Parathyroid adenoma (tissue), 2 donors: ENCODE measurements at regions not wholly inside any gene's neighbourhood (a gene's known extent, or its start where the extent isn't known, plus 50 kb on each side); places are given as distances from the start of the nearest gene placed in this dataset.
"Not testable (repeated sequence)": the region's sequence is repeated elsewhere in the genome, so short reads cannot be mapped to it uniquely, and the experiment has no call there.

Source experiments
- H2AFZ ChIP-seq: fragments of 300-600 bp; sonication (generic); one replicate; pipeline ENCODE4 v1.7.0; 2017; ENCODE audit warnings: antibody characterized with exemption, mild to moderate bottlenecking
- H3K27ac ChIP-seq: fragments of 300-600 bp; sonication (generic); one replicate; pipeline ENCODE4 v1.7.0; 2017
- H3K27me3 ChIP-seq: fragments of 300-600 bp; sonication (generic); one replicate; pipeline ENCODE4 v1.7.0; 2017; ENCODE audit warnings: low read length; ENCODE audit not compliant: control insufficient read depth, insufficient read depth
- H3K36me3 ChIP-seq: fragments of 300-600 bp; sonication (generic); one replicate; pipeline ENCODE4 v1.7.0; 2017; ENCODE audit warnings: low read length; ENCODE audit not compliant: control insufficient read depth, insufficient read depth
- H3K4me1 ChIP-seq: fragments of 300-600 bp; sonication (generic); one replicate; pipeline ENCODE4 v1.7.0; 2017; ENCODE audit warnings: control low read depth
- H3K4me2 ChIP-seq: fragments of 300-600 bp; sonication (generic); one replicate; pipeline ENCODE4 v1.7.0; 2017; ENCODE audit warnings: low read length
- H3K4me3 ChIP-seq: fragments of 300-600 bp; sonication (generic); one replicate; pipeline ENCODE4 v1.7.0; 2017; ENCODE audit warnings: low read depth, low read length
- H3K79me2 ChIP-seq: fragments of 300-600 bp; sonication (generic); one replicate; pipeline ENCODE4 v1.7.0; 2017; ENCODE audit warnings: control low read depth
- H3K9ac ChIP-seq: fragments of 300-600 bp; sonication (generic); one replicate; pipeline ENCODE4 v1.7.0; 2017; ENCODE audit warnings: mild to moderate bottlenecking
- H3K9me3 ChIP-seq: fragments of 300-600 bp; sonication (generic); one replicate; pipeline ENCODE4 v1.7.0; 2017; ENCODE audit warnings: low read length; ENCODE audit not compliant: control insufficient read depth
- TF ChIP-seq, protein P1 (sequence below): fragments of 300-600 bp; sonication (generic); IDR thresholded peaks from one replicate; pipeline ENCODE4 v1.7.0; 2017; ENCODE audit warnings: antibody characterized with exemption, mild to moderate bottlenecking
- donor health status: primary hyperparathyroidism.

DNA sequence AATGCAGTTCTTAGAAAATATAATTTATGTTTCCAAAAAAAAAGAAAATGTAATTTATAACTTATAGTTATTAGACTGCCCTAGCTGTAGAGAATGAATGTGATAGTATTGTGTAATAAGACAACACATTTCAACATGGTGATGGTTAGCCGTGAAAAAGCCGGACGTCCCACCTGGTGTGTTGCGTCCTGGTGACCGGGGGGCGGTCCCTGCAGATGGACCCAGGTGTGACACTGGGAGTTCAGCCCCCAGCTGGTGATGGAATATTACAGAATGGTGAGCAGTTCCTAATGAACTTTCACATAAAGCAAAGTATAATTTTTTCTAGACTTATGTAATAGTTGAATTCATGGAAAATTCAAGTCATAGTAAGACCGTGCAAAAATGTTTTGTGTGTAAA, 132.8 kb downstream of the LAT start:
- no peak overlapping the region for H3K9ac ChIP-seq
- no peak overlapping the region for H3K27ac ChIP-seq
- H3K27me3 ChIP-seq = no peaks in the 10 kb centered on the region
- H3K9me3 ChIP-seq = no peaks in the 10 kb centered on the region
- TF ChIP-seq, protein P1, sequence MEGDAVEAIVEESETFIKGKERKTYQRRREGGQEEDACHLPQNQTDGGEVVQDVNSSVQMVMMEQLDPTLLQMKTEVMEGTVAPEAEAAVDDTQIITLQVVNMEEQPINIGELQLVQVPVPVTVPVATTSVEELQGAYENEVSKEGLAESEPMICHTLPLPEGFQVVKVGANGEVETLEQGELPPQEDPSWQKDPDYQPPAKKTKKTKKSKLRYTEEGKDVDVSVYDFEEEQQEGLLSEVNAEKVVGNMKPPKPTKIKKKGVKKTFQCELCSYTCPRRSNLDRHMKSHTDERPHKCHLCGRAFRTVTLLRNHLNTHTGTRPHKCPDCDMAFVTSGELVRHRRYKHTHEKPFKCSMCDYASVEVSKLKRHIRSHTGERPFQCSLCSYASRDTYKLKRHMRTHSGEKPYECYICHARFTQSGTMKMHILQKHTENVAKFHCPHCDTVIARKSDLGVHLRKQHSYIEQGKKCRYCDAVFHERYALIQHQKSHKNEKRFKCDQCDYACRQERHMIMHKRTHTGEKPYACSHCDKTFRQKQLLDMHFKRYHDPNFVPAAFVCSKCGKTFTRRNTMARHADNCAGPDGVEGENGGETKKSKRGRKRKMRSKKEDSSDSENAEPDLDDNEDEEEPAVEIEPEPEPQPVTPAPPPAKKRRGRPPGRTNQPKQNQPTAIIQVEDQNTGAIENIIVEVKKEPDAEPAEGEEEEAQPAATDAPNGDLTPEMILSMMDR = no peak
- no peaks in the 10 kb centered on the region for H3K36me3 ChIP-seq
- H3K79me2 ChIP-seq = no peaks in the 10 kb centered on the region
- H2AFZ ChIP-seq = no peak overlapping the region
- H3K4me1 ChIP-seq = peaks cover 28% of the 10 kb centered on the region
- H3K4me2 ChIP-seq = no peak overlapping the region
- no peak overlapping the region for H3K4me3 ChIP-seq

DNA sequence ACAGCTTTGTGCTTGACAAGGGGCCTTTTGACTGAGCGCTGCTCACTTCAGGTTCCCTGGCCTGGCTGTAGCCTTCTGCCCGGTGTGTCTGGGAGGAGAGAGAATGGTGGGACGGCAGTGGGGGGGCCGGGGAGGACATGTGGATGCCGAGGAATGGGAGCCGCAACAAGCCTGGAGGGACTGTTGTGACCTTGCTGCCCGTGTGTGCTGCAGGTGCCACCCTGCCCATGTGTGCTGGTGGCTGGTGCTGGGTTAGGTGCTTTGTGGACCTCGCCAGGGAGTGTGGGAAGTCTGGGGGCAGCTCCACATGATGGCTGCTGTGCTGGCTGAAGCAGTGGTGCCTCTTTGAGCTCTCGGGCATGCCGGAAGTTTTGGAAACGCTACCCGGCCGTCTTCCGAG, 132.1 kb downstream of the LAT start:
- H3K4me2 ChIP-seq = peak overlapping the region; percentile 56
- H3K4me3 ChIP-seq = no peak overlapping the region
- no peaks in the 10 kb centered on the region for H3K27me3 ChIP-seq
- TF ChIP-seq, protein P1 = no peak
- no peak overlapping the region for H3K9ac ChIP-seq
- H3K79me2 ChIP-seq = no peaks in the 10 kb centered on the region
- H3K4me1 ChIP-seq = peaks cover 28% of the 10 kb centered on the region
- peak overlapping the region; percentile 25 for H2AFZ ChIP-seq
- H3K27ac ChIP-seq = peak overlapping the region; percentile 78
- no peaks in the 10 kb centered on the region for H3K36me3 ChIP-seq
- no peaks in the 10 kb centered on the region for H3K9me3 ChIP-seq

DNA sequence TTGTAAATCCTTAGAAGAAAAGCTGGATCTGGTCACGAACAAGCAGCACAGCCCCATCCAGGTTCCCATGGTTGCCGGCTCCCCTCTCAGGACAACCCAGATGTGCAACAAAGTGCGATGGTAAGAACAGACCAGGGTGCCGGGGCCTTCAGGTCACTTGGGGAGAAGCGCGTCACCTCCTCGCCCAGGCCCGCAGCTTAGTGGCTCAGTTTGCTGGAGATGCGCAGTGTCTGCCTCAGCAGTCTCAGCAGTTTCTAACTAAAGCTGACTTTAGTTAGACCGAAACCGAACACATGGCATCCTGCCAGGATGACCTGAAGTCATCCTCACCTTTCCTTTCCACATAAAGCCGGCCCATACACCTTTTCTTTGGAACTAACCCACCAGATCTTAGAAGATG, 131.4 kb downstream of the LAT start:
- not testable (repeated sequence) for H3K9me3 ChIP-seq, H3K4me3 ChIP-seq
- H3K27ac ChIP-seq = peak overlapping the region; percentile 78

DNA sequence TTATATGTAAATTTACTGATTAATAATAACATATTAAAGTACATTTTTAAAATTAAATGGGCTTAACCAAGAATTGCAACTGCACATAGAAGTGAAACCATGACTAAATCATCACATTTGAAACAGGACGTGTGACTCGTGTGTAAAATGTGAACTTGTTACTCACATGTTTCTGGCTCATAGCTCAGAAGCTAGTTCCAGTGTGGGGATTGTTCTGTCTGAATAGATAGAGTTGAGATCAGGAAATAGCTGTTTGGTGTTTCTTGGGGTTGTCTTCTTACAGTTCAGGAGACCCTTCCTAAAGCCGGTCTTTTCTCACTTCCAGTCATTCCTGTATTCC, 130.9 kb downstream of the LAT start:
- H3K9ac ChIP-seq, H3K9me3 ChIP-seq, H3K4me2 ChIP-seq, H3K79me2 ChIP-seq, H3K36me3 ChIP-seq, H3K27me3 ChIP-seq: not testable (repeated sequence)
- H3K4me3 ChIP-seq = peak overlapping the region; percentile 22
- H2AFZ ChIP-seq = peak overlapping the region; percentile 31
- H3K27ac ChIP-seq = peak overlapping the region; percentile 78
- peaks cover 28% of the 10 kb centered on the region for H3K4me1 ChIP-seq

More for the DNA sequence above, 131.4 kb downstream of the LAT start:
- H3K4me1 ChIP-seq = peaks cover 28% of the 10 kb centered on the region
- peak overlapping the region; percentile 31 for H2AFZ ChIP-seq
- peak overlapping the region; percentile 56 for H3K4me2 ChIP-seq
- not testable (repeated sequence) for H3K36me3 ChIP-seq, H3K27me3 ChIP-seq, H3K79me2 ChIP-seq, H3K9ac ChIP-seq

DNA sequence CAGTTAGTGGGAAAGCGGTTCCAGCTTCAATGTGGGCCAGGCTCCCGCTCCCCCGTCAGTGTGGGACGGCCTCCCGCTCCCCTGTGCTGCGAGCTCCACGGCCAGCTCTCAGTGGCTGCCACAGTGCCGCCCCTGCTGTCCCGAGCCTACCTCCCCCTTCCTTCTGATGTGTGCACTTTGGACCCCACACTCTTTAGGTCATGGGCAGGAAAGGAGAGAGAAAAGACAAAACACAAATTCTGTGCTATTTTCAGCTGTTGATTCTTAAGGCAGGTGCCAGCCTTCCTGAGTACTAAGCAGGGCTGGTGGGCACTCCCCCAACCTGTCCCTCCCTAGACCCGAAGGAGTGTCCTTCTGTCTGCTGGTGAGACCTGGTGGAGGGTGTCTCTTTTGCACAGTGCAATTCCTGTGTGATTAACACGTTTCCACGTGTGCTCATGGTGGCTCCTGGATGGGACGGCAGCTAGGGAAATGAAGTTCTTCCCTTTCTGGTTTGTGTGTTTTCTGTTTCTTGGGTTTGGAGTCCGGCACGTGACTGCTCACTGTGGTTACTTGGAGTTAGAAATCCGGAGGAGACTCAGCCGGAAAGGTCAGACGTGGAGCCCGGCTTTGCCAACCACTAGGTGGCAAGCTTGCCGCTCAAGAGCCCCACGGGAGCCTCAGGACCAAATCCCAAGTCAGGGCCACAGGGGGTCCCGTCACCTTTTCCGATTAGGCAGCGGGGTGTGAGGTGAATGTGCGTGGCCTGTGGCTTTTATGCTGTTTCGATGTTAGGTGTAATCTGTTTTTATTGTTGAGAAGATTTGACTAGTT, 130.3 kb downstream of the LAT start:
- peak overlapping the region; percentile 49 for H3K4me3 ChIP-seq
- peak overlapping the region; percentile 20 for H2AFZ ChIP-seq
- TF ChIP-seq, protein P1 = peak; percentile 76
- not testable (repeated sequence) for H3K27me3 ChIP-seq, H3K36me3 ChIP-seq, H3K9ac ChIP-seq, H3K9me3 ChIP-seq, H3K79me2 ChIP-seq
- H3K4me2 ChIP-seq = peak overlapping the region; percentile 63
- peak overlapping the region; percentile 78 for H3K27ac ChIP-seq
- H3K4me1 ChIP-seq = peaks cover 28% of the 10 kb centered on the region

DNA sequence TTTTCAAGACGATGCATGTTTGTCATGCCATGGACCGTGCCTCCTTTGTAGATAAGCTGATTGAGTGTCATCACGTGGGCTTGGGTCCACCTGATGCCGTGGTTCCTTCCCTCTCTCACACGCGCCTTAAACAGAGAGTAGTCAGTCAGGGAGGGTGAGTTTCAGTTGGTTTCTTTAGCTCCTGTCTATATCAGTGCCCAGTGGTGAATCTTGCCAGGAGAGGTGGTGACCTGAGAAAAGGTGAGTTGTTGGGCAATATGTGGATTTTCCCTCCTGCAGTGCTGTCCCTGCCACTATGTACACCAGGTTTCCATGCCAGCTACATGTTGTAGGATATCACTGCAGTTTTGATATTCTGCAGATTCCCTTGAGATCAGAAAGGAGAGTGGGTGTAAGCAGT, 129.7 kb downstream of the LAT start:
- peak overlapping the region; percentile 20 for H2AFZ ChIP-seq
- no peaks in the 10 kb centered on the region for H3K9me3 ChIP-seq
- peak overlapping the region; percentile 49 for H3K4me3 ChIP-seq
- no peaks in the 10 kb centered on the region for H3K79me2 ChIP-seq
- no peaks in the 10 kb centered on the region for H3K27me3 ChIP-seq
- no peak overlapping the region for H3K9ac ChIP-seq
- peak overlapping the region; percentile 78 for H3K27ac ChIP-seq
- H3K4me2 ChIP-seq = peak overlapping the region; percentile 63
- TF ChIP-seq, protein P1 = no peak
- peaks cover 28% of the 10 kb centered on the region for H3K4me1 ChIP-seq
- H3K36me3 ChIP-seq = no peaks in the 10 kb centered on the region

DNA sequence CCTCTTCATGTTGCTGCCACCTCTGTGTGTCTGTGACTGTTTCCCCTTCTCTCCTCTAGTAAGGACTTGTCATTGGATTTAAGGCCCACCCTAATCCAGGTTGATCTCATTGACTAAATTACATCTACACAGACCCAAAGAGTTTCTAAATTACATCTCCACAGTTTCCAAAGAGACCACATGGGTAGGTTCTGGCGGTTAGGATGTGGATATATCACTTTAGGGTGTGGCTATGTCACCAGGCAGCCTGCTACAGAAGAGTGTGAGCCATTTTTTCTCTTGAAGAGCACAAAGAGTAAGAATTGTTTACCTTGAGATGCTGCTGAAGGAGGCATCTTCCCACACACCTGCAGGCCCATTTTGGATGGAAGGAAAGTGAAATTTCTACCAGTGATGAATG, 128.6 kb downstream of the LAT start:
- H3K27ac ChIP-seq, H3K27me3 ChIP-seq, H3K4me3 ChIP-seq, H3K79me2 ChIP-seq, H3K4me2 ChIP-seq, H3K9ac ChIP-seq, H3K36me3 ChIP-seq, H3K9me3 ChIP-seq, H2AFZ ChIP-seq: not testable (repeated sequence)
- peaks cover 26% of the 10 kb centered on the region for H3K4me1 ChIP-seq
